ENCODE measurements at regions not wholly inside any gene's neighbourhood (a gene's known extent, or its start where the extent isn't known, plus 50 kb on each side); places are given as distances from the start of the nearest gene placed in this dataset.

GRCh38 chr4:8739820-8740665, 131.6 kb downstream of the HMX1 start (continued):
- TF ChIP-seq ATF2 (IDR thresholded peaks at IDR 0.05; ENCODE audit: low read length), result no peak

Data from H1 (cell line).